ENCODE measurements at regions not wholly inside any gene's neighbourhood (a gene's known extent, or its start where the extent isn't known, plus 50 kb on each side); places are given as distances from the start of the nearest gene placed in this dataset.
A peak's percentile ranks its signal among the peaks of the same experiment; 100 is the strongest.

- DNase-seq (ENCODE audit: low spot score), result no peak
These were observed 625.4 kb downstream of the QKI start for GRCh38 chr6:164039954-164040375.

GRCh38 chr6:164037171-164037870 is 622.8 kb downstream of the QKI start:
- DNase-seq (ENCODE audit: low spot score), result no peak

GRCh38 chr6:164035900-164036485 is 621.5 kb downstream of the QKI start:
- DNase-seq (ENCODE audit: low spot score), result no peak

DNA sequence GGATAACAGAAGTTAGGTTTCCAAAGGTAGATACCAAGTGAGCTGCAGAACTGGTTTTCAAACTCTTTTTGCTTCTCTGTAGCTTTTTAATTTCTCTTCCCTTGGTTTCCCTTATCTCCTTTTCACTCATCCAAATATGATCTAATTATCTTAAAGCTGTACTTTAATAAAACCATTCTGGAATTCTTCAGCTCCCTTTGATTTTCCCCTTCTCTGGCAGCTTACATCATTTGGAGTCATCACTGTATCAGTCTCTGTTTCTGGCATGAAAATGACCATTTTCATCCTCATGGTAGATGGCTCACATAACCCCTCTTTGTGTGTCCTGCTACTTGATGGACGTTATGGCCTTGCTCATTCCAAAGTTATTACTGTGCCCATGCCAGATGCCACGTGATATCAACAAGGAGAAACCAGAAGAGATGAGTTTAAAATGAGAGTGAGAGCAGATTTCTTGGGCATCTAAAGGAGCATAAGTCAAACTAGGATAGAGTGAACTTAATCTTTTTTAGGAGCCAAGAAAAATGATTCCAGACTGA is 620.2 kb downstream of the QKI start:
- DNase-seq (ENCODE audit: low spot score), result peak; percentile 13

DNA sequence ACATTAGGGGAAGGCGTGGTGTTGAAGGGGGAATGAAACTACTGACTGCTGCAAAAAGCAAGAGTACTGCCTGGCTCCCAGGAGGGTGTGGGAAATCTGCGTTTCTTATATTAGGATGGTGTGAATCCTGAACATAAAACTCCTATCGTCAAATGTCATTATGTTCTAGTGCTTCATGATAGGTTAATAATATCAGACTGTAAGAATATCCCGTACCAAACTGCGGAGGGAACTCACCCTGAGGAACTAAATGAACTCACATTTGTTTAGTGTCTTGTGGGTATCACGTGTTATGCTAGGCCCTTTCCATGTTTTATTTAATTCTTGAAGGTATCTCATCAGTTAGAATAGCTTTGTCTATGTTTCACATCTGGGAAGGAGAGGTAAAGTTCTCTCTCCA is 610.7 kb downstream of the QKI start:
- DNase-seq (ENCODE audit: low spot score), result no peak

- DNase-seq (ENCODE audit: low spot score), result no peak
These were observed 609.0 kb downstream of the QKI start for GRCh38 chr6:164023535-164023934.

GRCh38 chr6:164022632-164023031 is 608.1 kb downstream of the QKI start:
- DNase-seq (ENCODE audit: low spot score), result no peak

DNA sequence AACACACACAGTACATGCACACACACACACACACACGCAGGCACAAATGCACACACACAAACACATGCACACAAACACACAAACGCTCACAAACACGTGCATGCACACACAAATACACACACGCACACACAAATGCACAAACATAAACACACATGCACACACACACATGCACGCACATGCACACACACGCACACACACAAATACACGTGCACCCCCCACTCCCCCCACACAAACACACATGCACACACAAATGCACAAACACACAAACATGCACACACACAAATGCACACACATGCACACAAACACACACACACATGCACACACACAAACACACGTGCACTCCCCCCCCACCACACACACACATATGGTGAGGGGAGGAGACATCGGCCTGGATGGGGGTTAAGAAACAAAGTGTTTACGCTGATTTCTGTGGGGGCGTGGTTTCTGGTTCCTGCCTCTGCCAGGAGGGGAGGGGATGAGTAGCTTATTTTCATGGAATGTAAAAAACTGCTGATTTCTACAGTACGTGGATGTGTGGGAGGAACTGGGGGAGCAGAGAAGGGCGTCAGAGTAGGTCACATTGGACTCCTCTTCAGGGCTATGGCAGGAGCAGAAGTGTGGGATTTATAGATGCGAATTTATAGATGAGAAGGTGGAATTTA is 607.2 kb downstream of the QKI start:
- DNase-seq (ENCODE audit: low spot score), result no peak

DNA sequence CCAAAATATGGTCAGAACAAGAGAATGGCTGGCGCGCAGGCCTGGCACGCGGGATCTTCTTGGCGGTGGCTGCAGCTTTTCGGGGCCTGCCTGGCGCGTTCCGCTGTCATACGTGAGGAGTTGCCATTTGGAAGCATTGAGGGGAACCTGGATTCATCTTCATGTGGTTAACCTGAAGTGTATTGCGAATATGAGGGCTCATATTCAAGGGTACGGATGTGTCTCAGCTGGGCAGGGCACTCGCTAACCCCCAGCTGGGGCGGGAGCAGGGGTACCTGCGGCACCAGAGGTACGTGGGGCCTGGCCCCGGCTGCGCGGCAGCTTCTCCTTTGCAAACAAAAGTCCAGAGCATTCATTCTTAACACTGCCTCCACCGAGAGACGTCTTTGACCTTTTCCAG is 605.6 kb downstream of the QKI start:
- no peak for DNase-seq (ENCODE audit: low spot score)

- no peak for DNase-seq (ENCODE audit: low spot score)
These were observed 603.6 kb downstream of the QKI start for GRCh38 chr6:164018133-164018532.

DNA sequence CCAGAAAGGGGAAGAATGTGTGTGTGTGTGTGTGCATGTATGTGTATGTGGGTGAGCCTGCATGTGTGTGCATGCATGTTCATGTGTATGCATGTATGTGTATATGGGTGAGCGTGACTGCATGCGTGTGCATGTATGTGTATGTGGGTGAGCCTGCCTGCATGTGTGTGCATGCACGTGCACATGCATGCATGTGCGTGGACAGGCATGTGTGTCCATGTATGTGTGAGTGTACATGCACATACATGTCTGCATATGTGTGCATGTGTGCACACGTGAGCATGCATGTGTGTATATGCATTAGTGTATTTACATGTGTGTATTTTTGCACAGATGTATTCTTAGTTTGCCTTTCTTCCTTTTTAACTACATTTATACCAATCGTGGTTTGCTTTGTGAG is 601.5 kb downstream of the QKI start:
- DNase-seq (ENCODE audit: low spot score), result no peak

DNA sequence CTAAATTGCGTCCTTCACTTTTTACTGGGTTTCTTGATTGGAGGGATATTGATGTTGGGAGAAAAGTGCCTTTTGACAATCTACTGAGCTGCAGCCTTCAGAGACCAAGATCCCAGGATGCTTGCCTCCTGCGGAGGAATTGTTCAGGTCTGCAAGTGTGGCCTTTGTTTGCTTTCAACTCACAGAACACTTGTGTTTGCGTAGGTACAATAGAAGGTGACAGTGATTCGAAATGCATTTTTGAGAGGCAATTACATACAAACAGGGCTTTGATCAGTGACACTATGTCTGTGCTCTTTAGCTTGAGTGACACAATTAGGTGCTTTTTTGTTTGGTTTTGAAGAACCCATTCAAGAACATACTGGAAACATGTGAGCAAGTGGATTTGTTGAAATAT is 600.6 kb downstream of the QKI start:
- no peak for DNase-seq (ENCODE audit: low spot score)

GRCh38 chr6:164014346-164015087 is 600.0 kb downstream of the QKI start:
- no peak for DNase-seq (ENCODE audit: low spot score)

GRCh38 chr6:164013480-164014208 is 599.1 kb downstream of the QKI start:
- no peak for DNase-seq (ENCODE audit: low spot score)

GRCh38 chr6:164011321-164011720 is 596.8 kb downstream of the QKI start:
- DNase-seq (ENCODE audit: low spot score), result no peak

GRCh38 chr6:164010441-164011103 is 596.1 kb downstream of the QKI start:
- DNase-seq (ENCODE audit: low spot score), result peak; percentile 15

GRCh38 chr6:164008902-164009301 is 594.4 kb downstream of the QKI start:
- DNase-seq (ENCODE audit: low spot score), result no peak

GRCh38 chr6:164007881-164008280 is 593.4 kb downstream of the QKI start:
- DNase-seq (ENCODE audit: low spot score), result no peak

GRCh38 chr6:164006459-164006858 is 591.9 kb downstream of the QKI start:
- no peak for DNase-seq (ENCODE audit: low spot score)

- DNase-seq (ENCODE audit: low spot score), result no peak
These were observed 590.6 kb downstream of the QKI start for GRCh38 chr6:164005004-164005711.

All from SK-N-DZ (cell line).